ENCODE measurements at regions not wholly inside any gene's neighbourhood (a gene's known extent, or its start where the extent isn't known, plus 50 kb on each side); places are given as distances from the start of the nearest gene placed in this dataset.

- in situ Hi-C loops (cut with MboI; ENCODE audit: low sequenced_read_pairs): no loop called here
- Histone ChIP-seq H3K18ac (ENCODE audit: low read depth, low read length) (no peak overlapping the region), H3K9me3 (ENCODE audit: control insufficient read depth, insufficient read depth, low read length) (no peaks in the 10 kb centered on the region), H2AFZ (replicated peaks; ENCODE audit: low read length, poor library complexity) (no peak overlapping the region), H3K9ac (ENCODE audit: low read depth, low read length) (no peak overlapping the region), H3K36me3 (ENCODE audit: control insufficient read depth, insufficient read depth, low read length) (no peaks in the 10 kb centered on the region), H3K4ac (ENCODE audit: low read depth, low read length) (no peak overlapping the region), H2AK5ac (ENCODE audit: low read depth, low read length) (no peak overlapping the region), H2BK20ac (ENCODE audit: low read depth, low read length) (no peak overlapping the region), H4K91ac (ENCODE audit: insufficient read depth, low read depth, low read length) (no peak overlapping the region), H2BK120ac (ENCODE audit: low read depth, low read length) (no peak overlapping the region), H4K20me1 (ENCODE audit: insufficient read depth, low read length) (no peaks in the 10 kb centered on the region), H2AK9ac (replicated peaks; ENCODE audit: low read depth, low read length, poor library complexity) (no peak overlapping the region), H4K5ac (ENCODE audit: low read depth, low read length) (no peak overlapping the region), H3K79me1 (ENCODE audit: low read depth in 1 of 2, low read length in 2 of 2) (no peaks in the 10 kb centered on the region), H3K9me1 (ENCODE audit: insufficient read depth, low read length) (no peaks in the 10 kb centered on the region), H3K14ac (replicated peaks; ENCODE audit: low read depth, low read length) (no peak overlapping the region), H2BK5ac (ENCODE audit: low read depth, low read length, poor library complexity, severe bottlenecking) (no peak overlapping the region), H3K4me3 (ENCODE audit: insufficient read depth, low read depth, low read length) (no peak overlapping the region), H2BK15ac (ENCODE audit: low read depth, low read length) (no peak overlapping the region), H3K27me3 (ENCODE audit: control insufficient read depth, insufficient read depth, low read length) (no peaks in the 10 kb centered on the region), H3K27ac (ENCODE audit: insufficient read depth, low read length) (no peak overlapping the region), H3K56ac (ENCODE audit: extremely low read depth, insufficient read depth, low read length) (no peak overlapping the region), H4K8ac (ENCODE audit: low read depth in 2 of 2, low read length in 2 of 2) (no peak overlapping the region), H3K23ac (ENCODE audit: low read depth, low read length) (no peak overlapping the region), H3K4me1 (ENCODE audit: control insufficient read depth, insufficient read depth, low read length) (no peaks in the 10 kb centered on the region), H3K4me2 (ENCODE audit: low read depth, low read length) (no peak overlapping the region)
- CTCF ChIA-PET: no interaction called here
- WGBS, 2 experiments (ENCODE audit: extremely low coverage in 2 of 2, insufficient read length in 1 of 2): no CpG with 5 or more reads among the region's 2 CpGs
- dilution Hi-C loops (cut with HindIII; ENCODE audit: low sequenced_read_pairs, unreplicated experiment): no loop called here
- intact Hi-C loops (cut with micrococcal nuclease): no loop called here
- TF ChIP-seq RAD21 (IDR thresholded peaks at IDR 0.05; ENCODE audit: low read length) (no peak), USF2 (IDR thresholded peaks at IDR 0.05; ENCODE audit: low read depth, low read length) (no peak), MAFK (IDR thresholded peaks at IDR 0.05; ENCODE audit: low read depth, low read length) (no peak), POLR2A (IDR thresholded peaks at IDR 0.05; ENCODE audit: low read depth, low read length) (no peak), SMC3 (IDR thresholded peaks at IDR 0.05; ENCODE audit: low read depth, low read length) (no peak), BHLHE40 (IDR thresholded peaks at IDR 0.05; ENCODE audit: low read depth, low read length) (no peak), CHD1 (IDR thresholded peaks at IDR 0.05; ENCODE audit: low read depth, low read length) (no peak), RFX5 (IDR thresholded peaks at IDR 0.05; ENCODE audit: low read depth, low read length) (no peak), MXI1 (IDR thresholded peaks at IDR 0.05; ENCODE audit: borderline replicate concordance, low read depth, low read length) (no peak), ELK1 (IDR thresholded peaks at IDR 0.05; ENCODE audit: borderline replicate concordance, low read depth, low read length) (no peak), NFE2L2 (IDR thresholded peaks at IDR 0.05; ENCODE audit: low read depth, low read length) (no peak), CTCF (conservative IDR thresholded peaks at IDR 0.05; ENCODE audit: low read depth, low read length) (no peak), MAZ (IDR thresholded peaks at IDR 0.05; ENCODE audit: borderline replicate concordance, low read depth, low read length) (no peak), RCOR1 (IDR thresholded peaks at IDR 0.05; ENCODE audit: insufficient replicate concordance, low read length) (no peak), CEBPB (IDR thresholded peaks at IDR 0.05; ENCODE audit: low read depth, low read length) (no peak), FOS (IDR thresholded peaks at IDR 0.05; ENCODE audit: low read depth, low read length) (no peak)
- ATAC-seq (ENCODE audit: low read depth) (no peak), DNase-seq (no peak)
- BruUV-seq (replicated peaks): no TSS peak
- POLR2A ChIA-PET (ENCODE audit: unreplicated experiment): no interaction called here
Measured at GRCh38 chr3:8352475-8352874, 149.1 kb upstream of the LMCD1 start.

All from IMR-90 (cell line).